GM13977 (cell line): ENCODE measurements at regions not wholly inside any gene's neighbourhood (a gene's known extent, or its start where the extent isn't known, plus 50 kb on each side); places are given as distances from the start of the nearest gene placed in this dataset.

Source experiments
- DNase-seq: peaks from one replicate; pipeline ENCODE4 v3.0.0; 2012; ENCODE audit warnings: low spot score
- in situ Hi-C: fragments of 300-500 bp; cut with MboI; formaldehyde crosslinking; loops from one replicate; pipeline ENCODE4 v1.12.0; 2022; ENCODE audit warnings: low sequenced_read_pairs, low pct_unique_long_range_greater_than_20kb, mixed read lengths, inconsistent platforms; ENCODE audit not compliant: unreplicated experiment
- TF ChIP-seq, protein P1 (sequence below): IDR thresholded peaks from 2 replicates; pipeline ENCODE4 v1.5.1; 2012; ENCODE audit warnings: mild to moderate bottlenecking, control low read depth; ENCODE audit not compliant: insufficient read depth; ENCODE audit errors: extremely low read depth, missing control alignments

DNA sequence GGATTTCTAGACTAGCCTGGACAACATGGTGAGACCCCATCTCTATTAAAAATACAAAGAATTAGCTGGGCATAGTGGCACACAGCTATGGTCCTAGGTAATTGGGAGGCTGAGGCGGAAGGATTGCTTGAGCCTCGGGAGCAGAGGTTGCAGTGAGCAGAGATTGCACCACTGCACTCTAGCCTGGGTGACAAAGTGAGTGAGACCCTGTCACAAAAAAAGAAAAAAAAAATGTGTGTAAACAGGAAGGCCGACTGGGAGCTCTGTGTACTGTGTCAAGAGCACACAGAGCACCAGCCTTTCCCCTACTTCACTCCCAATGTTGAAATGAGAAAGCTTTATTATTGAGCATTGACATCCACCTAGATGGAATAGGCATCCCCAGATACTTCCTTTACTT lies 681.7 kb upstream of the FSHR start:
- DNase-seq, result no peak
- in situ Hi-C loops, result no loop called here
- TF ChIP-seq, protein P1, sequence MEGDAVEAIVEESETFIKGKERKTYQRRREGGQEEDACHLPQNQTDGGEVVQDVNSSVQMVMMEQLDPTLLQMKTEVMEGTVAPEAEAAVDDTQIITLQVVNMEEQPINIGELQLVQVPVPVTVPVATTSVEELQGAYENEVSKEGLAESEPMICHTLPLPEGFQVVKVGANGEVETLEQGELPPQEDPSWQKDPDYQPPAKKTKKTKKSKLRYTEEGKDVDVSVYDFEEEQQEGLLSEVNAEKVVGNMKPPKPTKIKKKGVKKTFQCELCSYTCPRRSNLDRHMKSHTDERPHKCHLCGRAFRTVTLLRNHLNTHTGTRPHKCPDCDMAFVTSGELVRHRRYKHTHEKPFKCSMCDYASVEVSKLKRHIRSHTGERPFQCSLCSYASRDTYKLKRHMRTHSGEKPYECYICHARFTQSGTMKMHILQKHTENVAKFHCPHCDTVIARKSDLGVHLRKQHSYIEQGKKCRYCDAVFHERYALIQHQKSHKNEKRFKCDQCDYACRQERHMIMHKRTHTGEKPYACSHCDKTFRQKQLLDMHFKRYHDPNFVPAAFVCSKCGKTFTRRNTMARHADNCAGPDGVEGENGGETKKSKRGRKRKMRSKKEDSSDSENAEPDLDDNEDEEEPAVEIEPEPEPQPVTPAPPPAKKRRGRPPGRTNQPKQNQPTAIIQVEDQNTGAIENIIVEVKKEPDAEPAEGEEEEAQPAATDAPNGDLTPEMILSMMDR, result no peak

DNA sequence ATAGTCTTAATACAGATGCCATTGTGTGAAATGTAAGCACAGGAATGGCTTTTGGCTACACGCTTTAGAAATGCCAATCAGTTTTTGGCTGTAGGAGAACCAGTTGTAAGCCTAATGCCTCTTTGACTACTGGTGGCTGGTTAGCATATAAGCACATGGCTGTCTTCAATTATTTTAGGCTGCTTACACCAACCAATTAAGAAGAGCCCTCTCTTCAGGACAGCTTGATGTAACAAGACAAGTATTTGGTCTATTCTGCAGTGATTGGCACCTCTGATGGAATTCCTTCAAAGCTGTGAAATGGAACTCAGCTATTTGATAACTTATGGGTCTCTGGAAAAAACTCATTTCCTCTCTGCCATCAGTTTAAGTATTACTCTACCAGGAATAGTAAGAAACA lies 680.1 kb upstream of the FSHR start:
- TF ChIP-seq, protein P1, result no peak
- in situ Hi-C loops, result no loop called here
- no peak for DNase-seq

DNA sequence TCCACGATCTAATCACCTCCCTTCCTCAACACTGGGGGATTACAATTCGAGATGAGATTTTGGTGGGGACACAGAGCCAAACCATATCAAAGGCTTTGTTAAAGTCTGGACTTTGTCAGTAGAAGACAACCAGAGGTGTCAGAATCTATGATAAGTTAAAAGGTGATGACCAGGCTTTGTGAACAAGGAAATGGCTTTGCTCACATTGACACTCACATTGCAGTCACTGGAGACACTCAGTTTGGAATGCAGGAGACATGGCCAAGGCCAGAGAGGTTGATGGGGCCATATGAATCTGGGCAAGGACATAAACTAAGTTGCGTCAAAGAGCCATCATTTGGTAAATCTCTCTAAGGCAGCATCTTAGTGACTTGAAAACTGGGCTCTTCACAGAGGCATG lies 678.2 kb upstream of the FSHR start:
- in situ Hi-C loops, result no loop called here
- no peak for DNase-seq
- TF ChIP-seq, protein P1, result no peak

DNA sequence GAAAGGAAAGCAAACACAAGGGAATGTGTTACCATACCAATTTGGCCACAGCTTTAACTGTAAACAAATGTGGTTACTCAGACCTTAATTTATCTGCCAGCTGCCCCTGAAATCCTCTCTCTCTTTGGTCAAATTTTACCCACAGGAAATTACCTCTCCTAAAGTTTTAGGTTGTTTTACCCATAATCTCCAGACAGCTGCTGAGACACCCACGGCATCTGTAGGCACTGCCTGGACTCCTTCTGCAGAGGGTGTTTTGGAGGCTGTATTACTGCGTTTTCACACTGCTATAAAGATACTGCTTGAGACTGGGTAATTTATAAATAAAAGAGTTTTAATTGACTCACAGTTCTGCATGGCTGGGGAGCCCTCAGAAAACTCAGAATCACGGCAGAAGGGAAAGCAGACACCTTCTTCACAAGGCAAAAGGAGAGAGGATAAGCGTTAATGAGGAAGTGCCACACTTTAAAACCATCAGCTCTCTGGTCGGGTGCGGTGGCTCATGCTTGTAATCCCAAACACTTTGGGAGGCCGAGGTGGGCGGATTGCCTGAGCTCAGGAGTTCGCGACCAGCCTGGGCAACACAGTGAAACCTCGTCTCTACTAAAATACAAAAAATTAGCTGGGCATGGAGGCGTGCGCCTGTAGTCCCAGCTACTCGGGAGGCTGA lies 677.5 kb upstream of the FSHR start:
- in situ Hi-C loops, result no loop called here
- no peak for DNase-seq
- TF ChIP-seq, protein P1, result no peak

DNA sequence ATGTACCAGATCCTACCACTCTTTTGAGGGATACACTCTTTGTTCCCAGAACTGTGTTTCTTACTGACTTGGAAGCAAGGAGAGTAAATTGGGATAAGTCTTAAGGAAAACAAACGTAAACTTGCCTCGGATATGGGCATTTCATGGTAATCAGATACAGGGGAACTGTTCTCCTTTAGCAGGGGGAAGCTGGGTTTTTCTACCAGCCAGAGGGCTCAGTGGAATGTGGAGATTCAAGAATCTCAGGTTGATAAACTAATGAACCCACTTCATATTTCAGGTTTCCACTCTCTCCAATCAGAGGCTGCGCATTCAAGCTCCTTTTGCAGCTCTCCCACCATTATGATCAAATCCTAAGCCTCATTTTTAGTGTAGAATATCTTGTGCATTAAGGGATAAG lies 676.5 kb upstream of the FSHR start:
- in situ Hi-C loops, result no loop called here
- TF ChIP-seq, protein P1, result no peak
- DNase-seq, result no peak

DNA sequence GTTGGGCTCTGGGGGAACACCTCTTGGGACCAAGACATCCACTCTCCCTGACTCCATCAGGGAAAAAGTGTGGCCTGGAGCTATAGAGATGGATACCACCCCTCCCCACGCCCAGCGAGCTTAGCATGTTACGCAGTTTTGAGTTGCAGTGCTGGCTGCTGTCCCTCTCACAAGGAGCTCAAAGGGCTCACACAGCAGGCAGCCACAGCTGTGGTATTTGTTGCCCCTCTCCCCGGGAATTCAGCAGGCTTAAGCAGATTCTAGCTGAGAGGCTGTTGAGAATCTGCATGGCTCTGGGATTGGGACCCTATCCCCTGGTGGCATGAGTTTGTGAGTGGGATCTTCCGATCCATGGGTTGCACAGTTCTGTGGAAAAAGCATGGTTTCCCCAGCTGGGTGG lies 673.1 kb upstream of the FSHR start:
- DNase-seq, result no peak
- in situ Hi-C loops, result no loop called here
- TF ChIP-seq, protein P1, result no peak
